PC-9 (cell line): ENCODE measurements at regions not wholly inside any gene's neighbourhood (a gene's known extent, or its start where the extent isn't known, plus 50 kb on each side); places are given as distances from the start of the nearest gene placed in this dataset.

ENCODE experiments used
- BruUV-seq: library from RNA; stranded (reverse); fragments of 400-500 nt; replicated peaks from 2 replicates; lab custom pipeline; 2021; lab: Mats Ljungman, UMichigan
- CTCF ChIA-PET: fragments of 300-600 bp; sonication (Branson Sonifier 250); formaldehyde crosslinking; loops from one replicate; lab custom pipeline; 2022; ENCODE audit warnings: antibody characterized with exemption; lab: Charles Lee
- POLR2A ChIA-PET: fragments of 300-600 bp; sonication (Branson Sonifier 250); formaldehyde crosslinking; loops from one replicate; lab custom pipeline; 2022; ENCODE audit warnings: antibody characterized with exemption; ENCODE audit not compliant: unreplicated experiment; lab: Charles Lee
- DNase-seq, 2 experiments: peaks; one replicate each; pipeline versions ENCODE4 v3.0.0 to v3.0.0-alpha.2; 2015 to 2022; ENCODE audit warnings: mixed read lengths in 1 of 2
- H2AFZ ChIP-seq: fragments of 200-600 bp; sonication (generic); 2 replicates; pipeline ENCODE4 v1.8.1; 2017; ENCODE audit warnings: antibody characterized with exemption
- H3F3A ChIP-seq: fragments of 200-600 bp; sonication (generic); 2 replicates; pipeline ENCODE4 v1.8.1; 2017; ENCODE audit warnings: antibody characterized with exemption, mild to moderate bottlenecking, low read depth; ENCODE audit not compliant: insufficient read depth
- H3K27ac ChIP-seq: fragments of 200-600 bp; sonication (generic); 2 replicates; pipeline ENCODE4 v1.6.1; 2016; ENCODE audit warnings: mixed run types
- H3K27me3 ChIP-seq: fragments of 200-600 bp; sonication (generic); 2 replicates; pipeline ENCODE4 v1.6.1; 2016; ENCODE audit warnings: low read depth, mixed run types; ENCODE audit not compliant: insufficient read depth
- H3K36me3 ChIP-seq: fragments of 200-600 bp; sonication (generic); 2 replicates; pipeline ENCODE4 v1.6.1; 2016; ENCODE audit warnings: low read depth, mixed run types
- H3K4me1 ChIP-seq: fragments of 200-600 bp; sonication (generic); replicated peaks from 2 replicates; pipeline ENCODE4 v1.6.1; 2016; ENCODE audit warnings: mixed run types; ENCODE audit not compliant: insufficient read depth
- H3K4me2 ChIP-seq: fragments of 200-600 bp; sonication (generic); 2 replicates; pipeline ENCODE4 v1.6.1; 2017; ENCODE audit warnings: mixed run types
- H3K4me3 ChIP-seq: fragments of 200-600 bp; sonication (generic); 2 replicates; pipeline ENCODE4 v1.6.1; 2016; ENCODE audit warnings: mixed run types
- H3K79me2 ChIP-seq: fragments of 200-600 bp; sonication (generic); 2 replicates; pipeline ENCODE4 v1.6.1; 2017; ENCODE audit warnings: low read depth, mixed run types
- H3K9me2 ChIP-seq: fragments of 200-600 bp; sonication (generic); 2 replicates; pipeline ENCODE4 v1.8.1; 2017; ENCODE audit warnings: mild to moderate bottlenecking; ENCODE audit not compliant: insufficient read depth
- H3K9me3 ChIP-seq: fragments of 200-600 bp; sonication (generic); 2 replicates; pipeline ENCODE4 v1.8.1; 2016; ENCODE audit warnings: low read depth; ENCODE audit not compliant: insufficient read depth
- H4K20me1 ChIP-seq: fragments of 200-600 bp; sonication (generic); 2 replicates; pipeline ENCODE4 v1.8.1; 2017; ENCODE audit not compliant: insufficient read depth
- CTCF ChIP-seq: fragments of 200-600 bp; sonication (generic); conservative IDR thresholded peaks from 2 replicates; pipeline ENCODE4 v1.6.1; 2017; ENCODE audit warnings: mixed run types, antibody characterized with exemption, mild to moderate bottlenecking, moderate library complexity
- EZH2 ChIP-seq: fragments of 200-600 bp; sonication (generic); IDR thresholded peaks from 2 replicates; pipeline ENCODE4 v1.8.0; 2017; ENCODE audit warnings: antibody characterized with exemption, low read depth
- intact Hi-C: fragments of 100-400 bp; cut with micrococcal nuclease; formaldehyde crosslinking; loops from one replicate; pipeline ENCODE4 v1.10.0; 2022; ENCODE audit not compliant: unreplicated experiment

GRCh38 chr6:115618256-115618655 is 442.4 kb downstream of the FRK start:
- Histone ChIP-seq H2AFZ (no peak overlapping the region), H3K9me2 (peaks cover 8% of the 10 kb centered on the region; the same call in 1 of the 2 replicates), H3K79me2 (no peaks in the 10 kb centered on the region), H3K4me3 (no peak overlapping the region), H3K36me3 (no peaks in the 10 kb centered on the region), H3K27ac (no peak overlapping the region), H4K20me1 (no peaks in the 10 kb centered on the region), H3F3A (no peaks in the 10 kb centered on the region), H3K4me2 (no peak overlapping the region), H3K9me3 (no peaks in the 10 kb centered on the region), H3K4me1 (no peaks in the 10 kb centered on the region), H3K27me3 (no peaks in the 10 kb centered on the region)
- no TSS peak for BruUV-seq
- intact Hi-C loops: no loop called here
- no peak for DNase-seq
- ChIA-PET CTCF (no interaction called here), POLR2A (no interaction called here)
- TF ChIP-seq EZH2 (no peak), CTCF (no peak)

GRCh38 chr6:115617031-115617430 is 443.7 kb downstream of the FRK start:
- Histone ChIP-seq H3K36me3 (no peaks in the 10 kb centered on the region), H4K20me1 (no peaks in the 10 kb centered on the region), H2AFZ (no peak overlapping the region), H3F3A (no peaks in the 10 kb centered on the region), H3K27me3 (no peaks in the 10 kb centered on the region), H3K9me3 (no peaks in the 10 kb centered on the region), H3K4me1 (no peaks in the 10 kb centered on the region), H3K4me2 (no peak overlapping the region), H3K9me2 (no peaks in the 10 kb centered on the region), H3K79me2 (no peaks in the 10 kb centered on the region), H3K27ac (no peak overlapping the region), H3K4me3 (no peak overlapping the region)
- DNase-seq: no peak
- POLR2A ChIA-PET: no interaction called here
- TF ChIP-seq EZH2 (no peak), CTCF (no peak)
- no TSS peak for BruUV-seq
- CTCF ChIA-PET: no interaction called here
- intact Hi-C loops: no loop called here

- H2AFZ ChIP-seq: no peak overlapping the region
- no peaks in the 10 kb centered on the region for H3K9me2 ChIP-seq
- H3K36me3 ChIP-seq: no peaks in the 10 kb centered on the region
- no peak for DNase-seq
- no peaks in the 10 kb centered on the region for H3K4me1 ChIP-seq
- CTCF ChIA-PET: no interaction called here
- H3K79me2 ChIP-seq: no peaks in the 10 kb centered on the region
- H4K20me1 ChIP-seq: no peaks in the 10 kb centered on the region
- no TSS peak for BruUV-seq
- no peak for TF ChIP-seq EZH2
- no peak for TF ChIP-seq CTCF
- intact Hi-C loops: no loop called here
- no peaks in the 10 kb centered on the region for H3F3A ChIP-seq
- POLR2A ChIA-PET: interaction anchor here (0.7 kb wide), 1 partner anchor 535 kb away, joined by 4 read pairs; no protein-coding TSS in a partner anchor
- H3K4me2 ChIP-seq: no peak overlapping the region
- no peaks in the 10 kb centered on the region for H3K27me3 ChIP-seq
- no peaks in the 10 kb centered on the region for H3K9me3 ChIP-seq
- no peak overlapping the region for H3K4me3 ChIP-seq
- H3K27ac ChIP-seq: no peak overlapping the region
Measured at GRCh38 chr6:115613488-115613887, 447.2 kb downstream of the FRK start.
